WTC11 (cell line): ENCODE measurements at regions not wholly inside any gene's neighbourhood (a gene's known extent, or its start where the extent isn't known, plus 50 kb on each side); places are given as distances from the start of the nearest gene placed in this dataset.
A peak's percentile ranks its signal among the peaks of the same experiment; 100 is the strongest.

ENCODE experiments used
- ATAC-seq: fragments of 200-7000 bp; cut with Tn5 transposase; 2 replicates; pipeline ENCODE4 v1.10.0; 2021; ENCODE audit warnings: mild to moderate bottlenecking, moderate library complexity
- CTCF ChIA-PET: fragments of 300-600 bp; sonication (Branson Sonifier 250); formaldehyde crosslinking; loops from one replicate; lab custom pipeline; 2021; ENCODE audit warnings: antibody characterized with exemption; lab: Charles Lee
- POLR2A ChIA-PET: fragments of 350-600 bp; sonication (Branson Sonifier 250); formaldehyde crosslinking; loops from one replicate; lab custom pipeline; 2021; ENCODE audit warnings: antibody characterized with exemption; lab: Charles Lee
- DNase-seq: peaks from one replicate; pipeline ENCODE4 v3.0.0; 2021; ENCODE audit warnings: low spot score
- H3K27ac Mint-ChIP-seq: 2 replicates; pipeline ENCODE4 v1.8.0; 2021; ENCODE audit warnings: mixed read lengths
- H3K27me3 Mint-ChIP-seq: 2 replicates; pipeline ENCODE4 v1.8.0; 2021; ENCODE audit warnings: low read depth, mild to moderate bottlenecking, moderate library complexity, mixed read lengths
- H3K36me3 Mint-ChIP-seq: 2 replicates; pipeline ENCODE4 v1.8.0; 2021; ENCODE audit warnings: mixed read lengths
- H3K4me1 Mint-ChIP-seq: 2 replicates; pipeline ENCODE4 v1.8.0; 2022; ENCODE audit warnings: mixed read lengths
- H3K4me3 Mint-ChIP-seq: 2 replicates; pipeline ENCODE4 v1.8.0; 2021; ENCODE audit warnings: mild to moderate bottlenecking, moderate library complexity, mixed read lengths
- H3K9me3 Mint-ChIP-seq: 2 replicates; pipeline ENCODE4 v1.8.0; 2021; ENCODE audit warnings: mixed read lengths
- AFF4 ChIP-seq: sonication (generic); formaldehyde crosslinking; IDR thresholded peaks from 2 replicates; pipeline ENCODE4 v1.8.1; 2023; ENCODE audit warnings: mild to moderate bottlenecking, missing genetic modification reagents, borderline replicate concordance
- ATF3 ChIP-seq: sonication (generic); formaldehyde crosslinking; conservative IDR thresholded peaks from 2 replicates; pipeline ENCODE4 v1.8.1; 2022; ENCODE audit warnings: mild to moderate bottlenecking, missing genetic modification reagents
- CREB1 ChIP-seq: sonication (generic); formaldehyde crosslinking; IDR thresholded peaks from 2 replicates; pipeline ENCODE4 v1.8.0; 2023; ENCODE audit warnings: mild to moderate bottlenecking, missing genetic modification reagents
- ESRRA ChIP-seq: sonication (generic); formaldehyde crosslinking; IDR thresholded peaks from 2 replicates; pipeline ENCODE4 v1.8.1; 2022; ENCODE audit warnings: mild to moderate bottlenecking, missing genetic modification reagents, borderline replicate concordance
- FOXP4 ChIP-seq: sonication (generic); formaldehyde crosslinking; IDR thresholded peaks from 2 replicates; pipeline ENCODE4 v1.8.0; 2022; ENCODE audit warnings: mild to moderate bottlenecking, missing genetic modification reagents
- GTF2I ChIP-seq: fragments of 250-450 bp; sonication (Bioruptor Pico); conservative IDR thresholded peaks from 2 replicates; pipeline ENCODE4 v1.4.0; 2021; ENCODE audit warnings: mild to moderate bottlenecking
- JAZF1 ChIP-seq: fragments of 250-450 bp; sonication (Bioruptor Pico); IDR thresholded peaks from 2 replicates; pipeline ENCODE4 v1.9.0; 2021; ENCODE audit warnings: moderate library complexity, mild to moderate bottlenecking, inconsistent platforms
- MYBL2 ChIP-seq: sonication (generic); formaldehyde crosslinking; IDR thresholded peaks from 2 replicates; pipeline ENCODE4 v1.8.1; 2023; ENCODE audit warnings: mild to moderate bottlenecking, moderate library complexity, missing genetic modification reagents
- NR3C1 ChIP-seq: sonication (generic); formaldehyde crosslinking; conservative IDR thresholded peaks from 2 replicates; pipeline ENCODE4 v1.8.1; 2023; ENCODE audit warnings: low read depth, mild to moderate bottlenecking, missing genetic modification reagents
- SMAD4 ChIP-seq: sonication (generic); formaldehyde crosslinking; IDR thresholded peaks from 2 replicates; pipeline ENCODE4 v1.8.0; 2022; ENCODE audit warnings: mild to moderate bottlenecking, missing genetic modification reagents
- SOX15 ChIP-seq: fragments of 250-450 bp; sonication (Bioruptor Pico); IDR thresholded peaks from 2 replicates; pipeline ENCODE4 v1.9.0; 2021; ENCODE audit warnings: mild to moderate bottlenecking
- SP1 ChIP-seq: sonication (generic); formaldehyde crosslinking; conservative IDR thresholded peaks from 2 replicates; pipeline ENCODE4 v1.8.1; 2022; ENCODE audit warnings: missing genetic modification reagents
- TCF7 ChIP-seq: sonication (generic); formaldehyde crosslinking; IDR thresholded peaks from 2 replicates; pipeline ENCODE4 v1.8.0; 2022; ENCODE audit warnings: mild to moderate bottlenecking, low read depth, missing genetic modification reagents, moderate library complexity
- USF1 ChIP-seq: sonication (generic); formaldehyde crosslinking; IDR thresholded peaks from 2 replicates; pipeline ENCODE4 v1.8.0; 2022; ENCODE audit warnings: mild to moderate bottlenecking, missing genetic modification reagents
- ZNF671 ChIP-seq: fragments of 250-450 bp; sonication (Bioruptor Pico); IDR thresholded peaks from 2 replicates; pipeline ENCODE4 v1.8.0; 2021; ENCODE audit warnings: mild to moderate bottlenecking
- TF ChIP-seq, protein P1 (sequence below): fragments of 250-450 bp; sonication (Bioruptor Pico); IDR thresholded peaks from 2 replicates; pipeline ENCODE4 v1.9.0; 2021; ENCODE audit warnings: mild to moderate bottlenecking
- TF ChIP-seq, protein P2 (sequence below): sonication (generic); formaldehyde crosslinking; IDR thresholded peaks from 2 replicates; pipeline ENCODE4 v1.8.1; 2023; ENCODE audit warnings: mild to moderate bottlenecking, missing genetic modification reagents, moderate library complexity

GRCh38 chr1:29650476-29650875 lies 414.2 kb downstream of the PTPRU start (continued):
- TF ChIP-seq ATF3 (CRISPR knock-in tag) (no peak), SMAD4 (CRISPR knock-in tag) (no peak), MYBL2 (no peak), ZNF671 (CRISPR knock-in tag) (no peak), SP1 (CRISPR knock-in tag) (no peak), AFF4 (CRISPR knock-in tag) (no peak)

- Mint-ChIP-seq H3K4me3 (no peak overlapping the region), H3K36me3 (no peaks in the 10 kb centered on the region), H3K4me1 (peaks cover 7% of the 10 kb centered on the region), H3K9me3 (0 out of 2 replicates have a peak, but pooled peaks cover 3% of the 10 kb centered on the region), H3K27ac (no peak overlapping the region), H3K27me3 (no peaks in the 10 kb centered on the region; the same call in 1 of the 2 replicates)
- DNase-seq (no peak), ATAC-seq (no peak)
- POLR2A ChIA-PET = no interaction called here
- TF ChIP-seq FOXP4 (CRISPR knock-in tag) = no peak
- TF ChIP-seq TCF7 (CRISPR knock-in tag) = no peak
- CTCF ChIA-PET = interaction anchor here (1.5 kb wide), 1 partner anchor 143 kb away, joined by 3 read pairs; no protein-coding TSS in a partner anchor
These were observed 413.7 kb downstream of the PTPRU start for GRCh38 chr1:29650041-29650400.

- CTCF ChIA-PET = interaction anchor here (1.5 kb wide), 1 partner anchor 144 kb away, joined by 3 read pairs; no protein-coding TSS in a partner anchor
- ATAC-seq (no peak), DNase-seq (no peak)
- H3K27me3 Mint-ChIP-seq = no peaks in the 10 kb centered on the region; the same call in 1 of the 2 replicates
- H3K36me3 Mint-ChIP-seq = no peaks in the 10 kb centered on the region
- no peak overlapping the region for H3K4me3 Mint-ChIP-seq
- POLR2A ChIA-PET = no interaction called here
- H3K4me1 Mint-ChIP-seq = peaks cover 12% of the 10 kb centered on the region
- no peak overlapping the region for H3K27ac Mint-ChIP-seq
- 0 out of 2 replicates have a peak, but pooled peaks cover 3% of the 10 kb centered on the region for H3K9me3 Mint-ChIP-seq
- TF ChIP-seq CREB1 (CRISPR knock-in tag) = no peak
- no peak for TF ChIP-seq NR3C1 (CRISPR knock-in tag)
- TF ChIP-seq SMAD4 (CRISPR knock-in tag) = no peak
- TF ChIP-seq ZNF671 (CRISPR knock-in tag) = no peak
- TF ChIP-seq GTF2I = no peak
- TF ChIP-seq ESRRA (CRISPR knock-in tag) = no peak
- TF ChIP-seq, protein P1, sequence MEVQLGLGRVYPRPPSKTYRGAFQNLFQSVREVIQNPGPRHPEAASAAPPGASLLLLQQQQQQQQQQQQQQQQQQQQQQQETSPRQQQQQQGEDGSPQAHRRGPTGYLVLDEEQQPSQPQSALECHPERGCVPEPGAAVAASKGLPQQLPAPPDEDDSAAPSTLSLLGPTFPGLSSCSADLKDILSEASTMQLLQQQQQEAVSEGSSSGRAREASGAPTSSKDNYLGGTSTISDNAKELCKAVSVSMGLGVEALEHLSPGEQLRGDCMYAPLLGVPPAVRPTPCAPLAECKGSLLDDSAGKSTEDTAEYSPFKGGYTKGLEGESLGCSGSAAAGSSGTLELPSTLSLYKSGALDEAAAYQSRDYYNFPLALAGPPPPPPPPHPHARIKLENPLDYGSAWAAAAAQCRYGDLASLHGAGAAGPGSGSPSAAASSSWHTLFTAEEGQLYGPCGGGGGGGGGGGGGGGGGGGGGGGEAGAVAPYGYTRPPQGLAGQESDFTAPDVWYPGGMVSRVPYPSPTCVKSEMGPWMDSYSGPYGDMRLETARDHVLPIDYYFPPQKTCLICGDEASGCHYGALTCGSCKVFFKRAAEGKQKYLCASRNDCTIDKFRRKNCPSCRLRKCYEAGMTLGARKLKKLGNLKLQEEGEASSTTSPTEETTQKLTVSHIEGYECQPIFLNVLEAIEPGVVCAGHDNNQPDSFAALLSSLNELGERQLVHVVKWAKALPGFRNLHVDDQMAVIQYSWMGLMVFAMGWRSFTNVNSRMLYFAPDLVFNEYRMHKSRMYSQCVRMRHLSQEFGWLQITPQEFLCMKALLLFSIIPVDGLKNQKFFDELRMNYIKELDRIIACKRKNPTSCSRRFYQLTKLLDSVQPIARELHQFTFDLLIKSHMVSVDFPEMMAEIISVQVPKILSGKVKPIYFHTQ (CRISPR knock-in tag) = no peak
- TF ChIP-seq, protein P2, sequence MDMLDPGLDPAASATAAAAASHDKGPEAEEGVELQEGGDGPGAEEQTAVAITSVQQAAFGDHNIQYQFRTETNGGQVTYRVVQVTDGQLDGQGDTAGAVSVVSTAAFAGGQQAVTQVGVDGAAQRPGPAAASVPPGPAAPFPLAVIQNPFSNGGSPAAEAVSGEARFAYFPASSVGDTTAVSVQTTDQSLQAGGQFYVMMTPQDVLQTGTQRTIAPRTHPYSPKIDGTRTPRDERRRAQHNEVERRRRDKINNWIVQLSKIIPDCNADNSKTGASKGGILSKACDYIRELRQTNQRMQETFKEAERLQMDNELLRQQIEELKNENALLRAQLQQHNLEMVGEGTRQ = peak; percentile 79
- no peak for TF ChIP-seq FOXP4 (CRISPR knock-in tag)
- no peak for TF ChIP-seq JAZF1
- TF ChIP-seq USF1 = peak; percentile 61; the same call in 1 of the 2 replicates
- no peak for TF ChIP-seq SOX15 (CRISPR knock-in tag)
These were observed 413.1 kb downstream of the PTPRU start for GRCh38 chr1:29649189-29650040.
